HG02970 (cell line): ENCODE measurements at regions not wholly inside any gene's neighbourhood (a gene's known extent, or its start where the extent isn't known, plus 50 kb on each side); places are given as distances from the start of the nearest gene placed in this dataset.

Experiments used
- ATAC-seq: cut with Tn5 transposase; IDR thresholded peaks from one replicate; pipeline ENCODE4 v1.9.1; 2021; ENCODE audit warnings: mild to moderate bottlenecking, moderate library complexity, moderate number of reproducible peaks; ENCODE audit not compliant: unreplicated experiment, low FRiP score

DNA sequence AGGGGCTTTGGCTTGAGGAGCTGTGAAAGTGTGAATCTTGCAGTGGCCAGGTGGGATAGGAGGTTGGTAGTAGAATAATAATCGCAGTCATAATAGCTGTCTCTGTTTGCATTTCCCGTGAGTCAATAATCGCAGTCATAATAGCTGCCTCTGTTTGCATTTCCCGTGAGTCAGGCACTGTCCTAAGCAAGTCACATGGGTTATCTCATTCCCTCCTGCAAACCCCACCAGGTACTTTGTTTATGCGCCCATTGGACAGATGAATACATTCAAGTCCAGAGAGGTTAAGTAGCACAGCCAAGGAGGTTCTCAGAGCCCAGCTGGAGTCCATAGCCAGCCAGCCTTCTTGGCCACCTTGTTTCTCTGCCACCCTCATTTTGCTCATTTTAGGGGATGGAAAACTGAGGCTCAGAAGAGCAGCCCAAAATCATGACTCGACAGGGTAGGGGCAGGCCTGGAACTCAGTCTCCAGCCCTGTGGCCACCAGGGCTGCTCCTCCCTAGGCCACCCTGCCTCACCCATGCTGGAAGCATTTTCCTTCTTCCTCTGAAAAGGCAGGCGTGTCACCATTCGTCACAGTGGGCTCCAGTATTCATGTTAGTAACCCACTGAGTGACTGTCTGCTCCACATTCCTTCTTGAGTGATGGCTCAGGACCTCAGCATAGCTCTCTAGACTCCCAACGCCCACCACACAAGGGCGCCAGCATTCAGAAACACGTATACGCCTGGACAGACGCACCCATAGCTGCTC, 206.2 kb downstream of the URI1 start:
- ATAC-seq = no peak

DNA sequence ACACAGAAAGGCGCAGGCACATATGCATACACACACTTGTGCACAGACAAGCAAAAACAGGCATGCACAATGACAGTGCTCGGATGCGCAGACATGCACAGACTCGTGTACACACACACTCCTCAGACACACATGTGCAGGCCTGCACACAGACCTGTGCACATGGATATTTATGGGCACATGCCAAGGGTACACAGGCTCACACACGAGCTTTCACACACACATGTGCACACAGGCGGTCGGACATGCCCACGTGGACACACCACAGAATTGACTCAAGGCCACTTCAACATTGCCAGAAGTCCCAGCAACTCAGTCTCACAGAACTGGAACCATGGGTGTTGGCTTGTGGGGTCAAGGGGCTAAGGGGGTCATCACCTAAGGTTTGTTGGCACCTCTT, 206.8 kb downstream of the URI1 start:
- no peak for ATAC-seq

DNA sequence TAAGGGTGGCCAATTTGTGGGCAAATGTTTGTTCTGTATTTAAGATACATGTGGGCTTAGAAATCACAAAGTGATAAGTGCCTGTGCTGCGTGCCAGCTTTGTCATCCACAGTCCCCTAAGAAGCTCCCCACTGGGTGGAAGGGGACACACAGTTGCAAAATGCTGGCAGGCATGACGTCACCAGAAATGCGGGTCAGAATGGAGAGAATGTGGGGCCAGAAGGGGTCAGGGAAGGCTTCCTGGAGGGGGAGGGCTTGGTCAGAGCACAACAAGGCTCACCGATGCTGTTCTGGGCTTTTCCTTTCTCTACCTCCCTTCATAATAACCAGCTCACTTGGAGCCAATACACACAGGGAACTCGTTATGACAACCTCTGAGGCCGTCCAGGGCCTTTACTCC, 207.3 kb downstream of the URI1 start:
- ATAC-seq = no peak

DNA sequence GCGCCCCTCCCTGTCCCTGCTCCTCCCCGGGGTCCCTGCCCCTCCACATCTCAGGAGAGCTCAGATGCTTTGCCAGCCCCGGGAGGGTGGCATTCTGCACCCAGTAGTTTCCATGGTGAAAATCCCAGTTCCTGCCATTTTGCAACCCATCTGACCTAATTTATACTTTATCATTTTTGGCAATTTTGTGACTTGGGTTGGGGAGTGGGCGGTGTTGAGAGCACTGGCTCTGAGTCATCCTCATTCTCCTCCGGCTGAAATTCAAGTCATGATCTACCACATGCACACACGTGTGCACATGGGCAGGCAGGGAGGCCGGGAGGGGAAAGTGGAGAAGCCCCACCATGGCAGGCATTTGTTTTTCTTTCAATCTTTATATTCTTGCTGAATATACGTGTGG, 208.6 kb downstream of the URI1 start:
- no peak for ATAC-seq

DNA sequence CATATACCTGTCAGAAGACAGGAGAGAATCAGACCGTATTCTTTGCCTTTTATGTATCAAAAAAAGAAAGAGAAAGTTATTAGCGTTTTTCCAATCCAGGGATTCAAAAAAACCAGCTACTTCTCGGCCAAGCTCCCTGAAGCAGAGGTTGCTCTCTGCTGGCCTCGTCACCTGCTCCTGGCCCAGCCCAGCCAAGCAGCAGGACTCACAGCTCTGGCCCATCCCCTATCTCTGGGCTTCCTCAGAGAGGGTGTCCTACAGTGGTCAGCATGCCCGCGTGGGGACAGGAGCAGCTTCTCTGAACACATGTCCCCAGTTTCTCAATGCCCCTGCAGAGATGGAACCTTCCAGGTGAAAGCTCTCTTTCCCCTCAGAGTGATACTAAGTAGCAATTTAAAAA, 209.0 kb downstream of the URI1 start:
- no peak for ATAC-seq

DNA sequence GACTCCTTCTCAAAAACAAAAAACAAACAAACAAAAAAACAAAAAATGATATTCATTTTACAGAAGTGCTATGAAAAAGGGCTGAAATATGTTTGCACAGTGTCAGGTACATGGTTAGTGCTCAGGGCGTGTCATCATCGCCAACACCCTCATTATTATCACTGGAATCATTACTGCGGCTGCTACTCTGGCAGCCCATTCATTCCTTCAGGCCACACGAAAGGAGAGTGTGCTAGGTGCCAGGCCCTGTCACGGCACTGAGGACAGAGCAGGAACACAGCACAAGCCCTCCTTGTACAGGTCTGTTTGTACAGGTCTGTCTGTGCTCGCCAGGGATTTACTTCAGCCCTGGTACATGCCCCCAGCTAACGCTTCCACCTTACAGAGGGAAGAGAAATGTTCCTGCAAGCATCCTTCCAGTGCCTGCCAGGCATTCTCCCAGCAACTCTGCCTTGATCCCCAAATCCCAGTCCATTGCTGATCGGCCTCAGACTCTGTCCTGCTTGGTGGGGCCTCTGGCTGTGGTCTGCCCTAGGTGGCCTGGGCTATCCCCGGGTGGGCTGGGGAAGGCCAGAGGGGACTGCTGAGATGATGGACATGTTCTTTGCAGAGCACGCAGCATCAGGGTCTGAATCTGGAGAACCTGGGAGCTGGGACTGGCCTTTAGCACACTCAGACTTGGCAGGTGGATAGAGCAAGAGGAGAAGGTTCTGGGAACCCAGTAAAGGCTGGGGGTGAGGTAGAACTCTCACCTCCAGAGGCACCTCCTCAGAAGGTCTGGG, 210.7 kb downstream of the URI1 start:
- ATAC-seq = no peak

DNA sequence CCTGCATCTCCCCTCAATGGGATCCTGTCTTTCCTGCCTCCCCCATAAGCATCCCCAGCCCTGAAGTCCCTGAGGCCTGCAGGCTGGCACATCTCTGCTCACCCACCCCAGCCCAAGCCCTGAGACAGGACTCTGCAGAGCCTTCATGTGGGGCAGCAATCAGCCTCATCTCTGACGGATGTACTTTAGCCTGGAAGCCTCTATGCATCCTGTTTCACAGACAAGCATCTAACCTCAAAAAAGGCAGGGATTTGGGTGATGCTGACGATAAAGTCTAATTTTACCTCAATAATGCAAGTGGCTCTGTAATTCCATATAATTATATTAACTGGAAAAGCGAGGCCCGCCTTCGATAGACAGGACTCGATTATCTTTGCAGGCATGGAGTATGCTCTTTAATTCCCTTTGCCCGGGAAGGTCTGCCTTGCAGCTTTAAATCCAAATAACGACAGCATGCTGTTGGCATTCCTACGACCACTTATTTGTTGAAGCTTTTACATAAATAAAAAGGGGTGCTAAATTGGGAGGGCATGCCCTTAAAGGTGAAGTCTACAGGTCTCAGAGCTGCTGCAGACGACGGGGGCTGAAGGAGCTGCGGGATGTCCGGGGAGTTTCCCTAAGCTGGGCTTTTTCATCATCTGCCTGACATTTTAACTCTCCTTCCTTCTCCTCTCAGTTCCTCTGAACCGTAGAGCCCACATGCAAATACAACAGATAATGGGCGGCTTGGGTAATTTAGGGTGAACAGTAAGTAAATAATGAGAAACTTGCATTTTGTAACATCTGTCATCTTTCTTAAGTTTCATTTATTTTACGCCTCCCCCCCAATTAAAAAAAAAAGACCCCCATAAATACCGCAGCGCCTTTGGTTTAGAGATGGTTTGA, 211.5 kb downstream of the URI1 start:
- ATAC-seq = peak; percentile 59

DNA sequence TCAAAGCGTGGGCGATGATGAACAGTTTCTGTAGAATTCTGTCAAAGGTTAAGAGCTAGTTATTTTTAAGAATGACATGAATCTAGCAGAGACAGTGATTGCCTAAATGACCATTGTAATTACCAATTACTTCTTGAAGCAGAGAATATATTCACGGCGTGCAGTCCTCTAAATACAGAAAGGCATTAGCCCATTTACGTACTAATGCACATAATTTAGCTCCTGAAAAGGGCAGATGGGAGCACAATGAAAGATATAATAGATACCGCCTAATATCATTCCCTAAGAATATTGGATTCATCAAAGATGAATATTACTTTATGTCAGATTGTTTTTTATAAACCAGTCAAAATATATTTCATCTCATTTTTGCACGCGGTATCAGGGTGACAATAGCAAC, 212.4 kb downstream of the URI1 start:
- ATAC-seq = no peak

DNA sequence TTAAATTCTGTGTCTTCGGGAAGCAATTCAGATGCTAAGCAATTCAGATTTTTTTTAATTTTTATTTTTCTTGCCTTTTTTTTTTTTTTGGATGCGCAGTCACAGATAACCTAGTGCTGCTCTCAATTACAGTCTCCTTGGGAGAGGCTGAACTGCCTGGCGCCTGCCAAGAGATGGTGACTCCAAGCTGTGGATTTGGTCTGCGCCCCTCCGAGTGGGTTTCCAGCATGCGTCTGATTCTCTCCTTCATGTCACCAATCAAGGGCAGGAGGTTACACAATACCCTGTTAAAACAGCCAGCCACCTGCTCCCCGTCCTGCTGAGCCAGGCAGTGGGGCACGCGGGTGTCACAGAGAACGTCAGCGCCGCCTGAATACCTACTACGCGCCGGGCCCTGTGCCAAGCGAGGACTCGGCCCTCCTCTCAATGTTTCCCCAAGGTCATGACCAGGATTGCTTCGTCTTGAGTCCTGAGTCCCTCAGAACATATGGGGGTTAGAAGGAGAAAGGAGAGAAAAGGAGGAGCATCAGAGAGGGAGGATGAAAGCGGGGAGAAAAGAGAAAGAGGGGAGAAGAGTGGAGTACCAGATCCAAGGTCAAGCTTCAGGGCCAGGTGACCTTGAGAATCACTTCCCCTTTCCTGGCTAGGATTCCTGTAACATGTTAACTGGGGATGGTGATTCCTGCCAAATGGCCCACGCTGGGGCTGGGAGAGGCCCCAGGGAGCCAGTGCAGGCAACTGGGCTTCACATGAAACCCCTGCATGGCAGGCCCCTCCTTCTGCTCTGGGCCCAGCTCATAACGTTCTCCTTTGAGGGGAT, 213.6 kb downstream of the URI1 start:
- ATAC-seq = no peak

DNA sequence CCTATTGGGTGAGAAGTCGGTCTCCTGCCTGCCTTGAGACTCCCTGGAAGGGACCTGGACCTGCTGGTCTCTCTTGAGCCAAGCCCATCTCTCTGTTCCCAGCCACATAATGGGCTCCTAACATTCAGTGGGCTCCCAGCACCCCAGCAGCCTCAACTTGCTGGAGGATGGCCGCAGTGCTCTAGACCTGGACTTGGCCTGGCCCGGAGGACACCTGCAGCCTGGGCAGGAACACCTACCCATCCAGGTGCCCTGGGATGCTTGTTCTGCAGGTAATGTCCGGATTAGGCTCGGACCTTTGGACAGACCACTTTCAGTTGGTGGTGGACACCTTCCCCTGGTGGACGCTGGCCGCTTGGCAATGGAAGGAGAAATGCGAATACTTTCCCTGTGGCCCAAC, 214.6 kb downstream of the URI1 start:
- no peak for ATAC-seq

DNA sequence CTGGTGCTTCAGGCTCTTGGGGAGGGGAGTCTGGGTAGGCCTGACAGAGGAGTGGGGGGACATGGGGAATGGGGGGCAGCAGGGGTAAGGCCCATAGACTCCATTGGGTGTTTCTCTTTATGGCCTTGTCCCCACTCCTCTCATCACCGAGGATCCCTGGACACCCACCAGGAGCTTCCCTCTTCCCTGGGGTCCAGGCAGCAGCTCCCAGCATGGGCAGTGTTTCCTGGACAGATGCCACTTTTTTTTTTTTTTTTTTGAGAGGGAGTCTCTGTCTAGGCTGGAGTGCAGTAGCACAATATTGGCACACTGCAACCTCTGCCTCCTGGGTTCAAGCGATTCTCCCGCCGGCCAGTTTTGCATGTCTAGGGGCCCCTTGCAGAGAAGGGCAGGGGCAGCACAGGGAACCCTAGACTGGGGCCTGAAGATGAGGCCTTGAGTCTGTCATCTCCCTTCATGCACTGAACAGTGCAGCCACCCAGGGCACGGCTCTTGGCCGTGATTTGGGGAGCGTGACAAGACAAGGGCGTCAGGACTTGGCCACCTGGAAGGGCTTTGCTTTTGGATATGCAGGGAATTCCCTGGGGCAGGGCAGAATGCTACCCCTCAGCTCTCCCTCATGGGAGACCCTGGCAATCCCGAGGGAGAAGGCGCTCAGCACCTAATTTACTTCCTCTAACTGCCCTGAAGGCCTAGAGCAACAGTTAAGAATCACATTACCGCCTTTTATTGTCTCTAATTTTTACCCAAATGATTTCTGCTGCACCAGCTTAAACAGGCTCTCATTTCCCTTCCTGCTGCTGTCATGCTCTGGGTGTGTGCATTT, 213.9 kb upstream of the ZNF536 start:
- no peak for ATAC-seq

DNA sequence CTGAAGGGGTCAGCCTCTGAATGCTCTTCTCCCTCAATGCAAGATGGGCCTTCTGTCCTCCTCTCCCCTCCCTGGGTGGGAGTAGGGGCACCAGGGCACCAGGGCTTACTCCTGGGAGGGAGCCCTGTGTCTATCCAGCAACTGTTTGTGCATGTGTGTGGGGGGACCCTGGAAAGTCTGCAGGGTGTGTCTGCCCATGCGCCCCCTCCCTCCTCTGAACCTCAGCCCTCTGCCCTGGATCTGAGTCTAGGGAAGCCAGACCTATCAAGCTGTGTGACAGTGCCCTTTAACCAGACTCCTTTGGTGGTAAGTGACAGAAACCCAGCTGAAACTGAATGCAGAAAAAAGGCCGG, 213.3 kb upstream of the ZNF536 start:
- ATAC-seq = no peak

DNA sequence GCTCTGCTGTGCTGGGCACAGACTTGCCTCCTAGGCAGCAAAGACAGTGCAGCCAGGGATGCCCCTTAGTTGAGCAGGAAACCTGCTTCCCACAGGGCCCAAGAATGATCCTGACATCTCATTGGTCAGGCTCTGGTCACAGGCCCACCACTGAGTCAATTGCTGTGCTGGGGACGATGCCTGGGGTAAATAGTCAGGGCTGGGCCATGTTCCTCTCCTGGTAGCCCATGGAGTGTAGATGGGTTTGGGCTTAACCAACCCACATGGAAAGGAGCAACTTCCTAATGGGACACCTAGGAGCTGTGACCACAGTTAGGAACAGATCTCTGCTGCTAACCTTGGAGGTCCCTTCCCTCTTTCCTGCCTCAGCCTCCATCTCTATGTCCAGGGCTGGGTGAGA, 212.5 kb upstream of the ZNF536 start:
- no peak for ATAC-seq

DNA sequence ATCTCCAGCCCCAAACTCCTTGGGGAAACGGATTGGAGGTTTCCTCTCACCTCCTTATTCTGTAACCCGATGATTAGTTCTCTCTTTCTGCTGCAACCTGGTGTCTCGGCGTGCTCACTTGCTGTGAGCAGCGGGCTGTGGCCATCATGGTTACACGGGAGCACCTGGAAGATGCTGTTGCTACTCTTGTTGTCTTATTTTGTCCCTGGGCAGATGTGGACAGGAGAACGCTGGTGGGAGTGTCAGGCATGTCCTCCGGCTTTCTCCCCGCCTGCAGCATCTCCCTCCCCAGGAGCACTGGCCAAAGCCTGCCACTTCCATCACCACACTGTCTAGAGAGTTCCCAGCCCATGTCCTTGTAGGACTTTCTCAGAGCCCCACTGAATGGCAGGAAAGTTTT, 211.8 kb upstream of the ZNF536 start:
- ATAC-seq = no peak

DNA sequence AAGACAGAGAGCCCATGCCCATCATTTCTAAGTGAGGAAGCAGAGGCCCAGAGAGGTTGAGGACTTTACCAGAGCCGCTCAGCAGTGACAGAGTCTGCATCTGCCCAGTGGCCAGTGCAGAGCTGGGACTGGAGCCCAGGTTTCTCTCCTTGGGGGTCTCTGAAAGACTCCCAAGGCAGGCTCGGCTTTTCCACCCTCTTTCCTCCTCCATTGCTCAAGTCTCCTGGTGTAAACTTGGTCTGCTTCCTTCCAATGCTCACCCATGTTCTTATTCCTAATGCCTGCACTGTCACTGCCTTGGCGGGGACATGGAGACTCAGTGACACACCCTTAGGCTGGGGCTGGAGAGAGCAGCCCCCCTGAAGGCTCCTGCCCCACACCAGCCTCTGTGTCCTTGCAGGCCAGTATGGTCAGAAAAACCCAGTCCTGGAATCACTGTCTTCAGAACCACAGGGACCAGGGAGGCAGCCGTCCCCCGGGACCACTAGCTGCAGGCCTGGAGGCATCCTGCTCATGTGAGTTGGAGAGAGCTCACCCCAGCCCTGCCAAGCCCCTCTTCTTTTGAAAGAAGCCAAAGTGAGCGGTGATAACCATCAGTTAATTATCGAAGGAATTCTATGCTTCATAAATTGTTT, 211.0 kb upstream of the ZNF536 start:
- ATAC-seq = no peak

DNA sequence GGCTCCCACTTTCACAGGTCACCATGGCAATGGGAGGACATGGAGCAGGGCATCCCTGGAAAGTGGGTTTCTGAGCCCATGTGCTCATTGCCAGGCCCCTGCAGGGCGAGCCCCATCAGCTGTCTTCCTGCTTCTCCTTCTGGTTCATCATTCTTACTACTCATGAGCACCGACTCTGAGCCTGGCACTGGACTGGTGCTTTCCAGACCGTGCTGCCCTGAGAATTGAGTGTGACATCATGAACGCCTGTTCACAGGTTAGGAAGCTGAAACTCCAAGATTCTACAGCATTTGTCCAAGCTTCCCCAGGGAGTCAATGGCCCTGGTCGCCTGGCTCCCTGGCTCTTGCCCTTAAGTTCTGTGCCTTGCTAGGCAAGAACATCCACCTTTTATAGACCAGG, 210.4 kb upstream of the ZNF536 start:
- ATAC-seq = no peak

DNA sequence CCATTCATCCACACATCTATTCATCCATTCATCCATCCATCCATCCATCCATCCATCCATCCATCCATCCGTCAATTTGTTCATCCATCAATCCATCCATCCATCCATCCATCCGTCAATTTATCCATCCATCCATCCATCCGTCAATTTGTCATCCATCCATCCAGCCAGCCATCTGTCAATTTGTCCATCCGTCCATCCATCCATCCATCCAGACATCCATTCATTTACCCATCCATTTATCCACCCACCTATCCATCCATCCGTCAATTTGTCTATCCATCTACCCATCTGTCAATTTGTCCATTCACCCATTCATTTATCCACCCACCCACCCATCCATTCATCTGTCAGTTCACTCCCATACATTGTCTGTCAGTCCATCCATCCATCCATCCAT, 209.5 kb upstream of the ZNF536 start:
- no peak for ATAC-seq

DNA sequence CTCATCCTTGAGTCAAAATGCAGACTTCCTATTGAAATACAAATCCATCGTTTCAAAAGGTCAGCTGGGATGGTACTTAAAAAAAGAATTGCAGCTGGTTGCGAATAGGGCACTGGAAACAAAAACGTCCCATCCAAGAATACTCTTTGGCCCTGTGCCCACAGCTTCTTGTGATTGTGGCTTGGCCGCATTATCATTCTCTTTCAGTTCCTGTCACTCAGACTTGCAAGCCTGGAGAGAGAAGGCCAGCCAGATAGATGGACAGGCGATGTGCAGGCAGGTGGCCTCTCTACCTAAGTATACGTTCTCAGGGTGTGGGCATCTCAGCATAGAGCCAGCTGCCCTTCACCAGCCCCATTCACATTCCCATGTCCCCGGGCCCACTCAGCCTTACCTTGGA, 208.5 kb upstream of the ZNF536 start:
- ATAC-seq = no peak

DNA sequence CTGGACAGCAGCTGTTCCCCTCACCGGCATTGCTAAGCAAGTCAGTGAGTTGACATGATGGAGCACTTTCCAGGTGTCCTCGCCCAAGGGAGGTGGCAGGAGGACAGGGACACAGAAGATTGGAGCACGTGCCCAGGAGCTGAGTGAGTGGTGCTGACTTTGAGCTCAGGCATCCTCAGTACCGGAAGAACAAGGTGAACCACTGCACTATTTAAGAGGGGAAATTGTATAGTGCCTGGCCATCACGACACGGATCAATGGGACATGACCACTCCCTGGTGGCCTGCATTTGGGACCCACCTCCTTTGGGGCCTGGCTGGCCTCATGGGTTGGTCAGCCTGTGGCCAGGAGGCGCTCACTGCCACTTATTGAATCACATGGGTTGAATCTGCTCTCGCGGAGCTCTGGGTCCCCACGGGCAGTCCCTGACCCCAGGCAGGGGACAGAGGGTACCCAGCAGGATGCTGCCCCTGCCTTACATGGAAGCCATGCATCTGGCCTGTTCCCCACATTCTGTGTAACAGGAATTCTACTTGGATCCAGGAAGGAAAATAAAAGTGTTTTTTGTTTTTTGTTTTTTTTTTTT, 206.9 kb upstream of the ZNF536 start:
- no peak for ATAC-seq
